CD14-positive monocyte (primary cell): ENCODE measurements at regions not wholly inside any gene's neighbourhood (a gene's known extent, or its start where the extent isn't known, plus 50 kb on each side); places are given as distances from the start of the nearest gene placed in this dataset.

Experiments used
- DNase-seq, 3 donors: peaks; one replicate each; pipeline ENCODE4 v3.0.0-alpha.2; 2011 to 2022
- H2AFZ ChIP-seq: 2 replicates; pipeline ENCODE4 v1.6.0; 2012; ENCODE audit warnings: mild to moderate bottlenecking, low read depth, low read length, inconsistent platforms; ENCODE audit not compliant: insufficient read depth, poor library complexity, severe bottlenecking
- H3K27ac ChIP-seq, 2 donors: 1 replicate in 1 of 2; 2 replicates in 1 of 2; pipeline ENCODE4 v1.5.1; 2012 to 2013; ENCODE audit warnings: low read length in 2 of 2, control low read depth in 1 of 2, inconsistent platforms in 1 of 2, low read depth in 1 of 2, mild to moderate bottlenecking in 1 of 2
- H3K27me3 ChIP-seq, 2 donors: one replicate each; pipeline versions ENCODE4 v1.6.0 to v1.6.1; 2011 to 2013; ENCODE audit warnings: low read length in 2 of 2; ENCODE audit not compliant: control insufficient read depth in 2 of 2, insufficient read depth in 2 of 2
- H3K36me3 ChIP-seq, 2 donors: replicated peaks in 1 of 2; 1 replicate in 1 of 2; 2 replicates in 1 of 2; pipeline versions ENCODE4 v1.5.1 to v1.6.1; 2012 to 2013; ENCODE audit warnings: low read length in 2 of 2, control low read depth in 1 of 2, inconsistent platforms in 1 of 2, mild to moderate bottlenecking in 1 of 2; ENCODE audit not compliant: insufficient read depth in 2 of 2, control insufficient read depth in 1 of 2
- H3K4me1 ChIP-seq, 2 donors: 1 replicate in 1 of 2; 2 replicates in 1 of 2; pipeline versions ENCODE4 v1.5.1 to v1.6.1; 2012 to 2013; ENCODE audit warnings: low read length in 2 of 2, control low read depth in 1 of 2, inconsistent platforms in 1 of 2, mild to moderate bottlenecking in 1 of 2, moderate library complexity in 1 of 2; ENCODE audit not compliant: insufficient read depth in 2 of 2, control insufficient read depth in 1 of 2
- H3K4me2 ChIP-seq: replicated peaks from 2 replicates; pipeline ENCODE3; 2012; ENCODE audit warnings: low read length, moderate library complexity, mild to moderate bottlenecking; ENCODE audit not compliant: poor library complexity, severe bottlenecking; ENCODE audit errors: extremely low read depth
- H3K4me3 ChIP-seq, 3 experiments: fragments of 200-600 bp in 1 of 3; sonication (generic) in 1 of 3; replicated peaks in 1 of 3; 1 replicate in 2 of 3; 2 replicates in 1 of 3; pipeline ENCODE4 v1.5.1; 2011 to 2013; ENCODE audit warnings: low read length in 3 of 3, mild to moderate bottlenecking in 3 of 3, control low read depth in 2 of 3, low read depth in 2 of 3, inconsistent platforms in 1 of 3, moderate library complexity in 1 of 3
- H3K79me2 ChIP-seq: 2 replicates; pipeline ENCODE4 v1.6.0; 2012; ENCODE audit warnings: mild to moderate bottlenecking, control low read depth, inconsistent platforms, low read length, moderate library complexity; ENCODE audit not compliant: insufficient read depth
- H3K9ac ChIP-seq: 2 replicates; pipeline ENCODE4 v1.6.0; 2017; ENCODE audit warnings: low read length, mild to moderate bottlenecking; ENCODE audit not compliant: insufficient read depth, poor library complexity, severe bottlenecking
- H3K9me3 ChIP-seq, 2 donors: replicated peaks in 1 of 2; 1 replicate in 1 of 2; 2 replicates in 1 of 2; pipeline versions ENCODE4 v1.5.1 to v1.6.1; 2012 to 2013; ENCODE audit warnings: low read length in 2 of 2, control low read depth in 1 of 2; ENCODE audit not compliant: control insufficient read depth in 1 of 2, insufficient read depth in 1 of 2
- H4K20me1 ChIP-seq: 2 replicates; pipeline ENCODE4 v1.6.0; 2012; ENCODE audit warnings: mild to moderate bottlenecking, low read length, control low read depth, moderate library complexity; ENCODE audit not compliant: insufficient read depth
- H3K27ac Mint-ChIP-seq, 7 donors: one replicate each; pipeline ENCODE4 v1.8.0; 2020; ENCODE audit warnings: mild to moderate bottlenecking in 7 of 7, mixed read lengths in 7 of 7, moderate library complexity in 6 of 7, inconsistent platforms in 2 of 7
- H3K27me3 Mint-ChIP-seq, 3 donors: one replicate each; pipeline ENCODE4 v1.8.0; 2021 to 2022; ENCODE audit warnings: low read depth in 3 of 3, mild to moderate bottlenecking in 3 of 3, mixed read lengths in 3 of 3, moderate library complexity in 3 of 3, inconsistent platforms in 1 of 3
- H3K36me3 Mint-ChIP-seq, 2 donors: one replicate each; pipeline ENCODE4 v1.8.0; 2020; ENCODE audit warnings: mixed read lengths in 2 of 2, inconsistent platforms in 1 of 2, mild to moderate bottlenecking in 1 of 2
- H3K4me1 Mint-ChIP-seq: one replicate; pipeline ENCODE4 v1.8.0; 2020; ENCODE audit warnings: mild to moderate bottlenecking, mixed read lengths
- H3K4me3 Mint-ChIP-seq, 2 donors: one replicate each; pipeline ENCODE4 v1.8.0; 2020; ENCODE audit warnings: mild to moderate bottlenecking in 2 of 2, mixed read lengths in 2 of 2, moderate library complexity in 1 of 2
- H3K9me3 Mint-ChIP-seq, 7 donors: one replicate each; pipeline ENCODE4 v1.8.0; 2020 to 2022; ENCODE audit warnings: mixed read lengths in 7 of 7, mild to moderate bottlenecking in 6 of 7, moderate library complexity in 6 of 7, inconsistent platforms in 2 of 7
- CTCF ChIP-seq: fragments of 200-600 bp; IDR thresholded peaks from one replicate; pipeline ENCODE4 v1.8.0; 2022; ENCODE audit warnings: antibody characterized with exemption, mild to moderate bottlenecking
- WGBS: methylation state at CpG from one replicate; pipeline ENCODE4 v1.1.5; 2013; ENCODE audit warnings: missing lambda C conversion rate; ENCODE audit not compliant: insufficient coverage; 5-methylcytosine and 5-hydroxymethylcytosine counted together
- intact Hi-C, 2 donors: fragments of 100-400 bp; cut with micrococcal nuclease; formaldehyde crosslinking; loops; one replicate each; pipeline versions ENCODE4 v1.15.0 to v1.15.1; 2023

DNA sequence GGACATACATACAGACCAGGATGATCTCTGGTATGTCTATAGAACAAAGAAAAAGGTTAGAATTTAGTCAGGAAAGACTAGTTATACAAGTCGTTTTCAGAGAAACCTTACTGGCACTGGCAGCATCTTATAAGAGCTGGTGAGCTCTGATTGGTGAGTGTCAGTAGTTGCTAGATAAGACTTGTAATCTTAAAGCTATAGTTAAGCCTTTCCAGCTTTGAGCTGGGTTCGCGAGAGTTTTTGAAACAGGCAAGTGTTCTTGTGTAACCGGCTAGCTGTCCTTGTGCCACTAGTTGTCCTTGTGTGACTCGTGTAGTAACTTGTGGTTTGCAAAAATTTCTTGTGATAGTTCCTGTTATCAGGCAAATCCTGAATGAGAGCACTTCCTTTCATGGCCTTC, 740.9 kb downstream of the GALC start:
- H3K79me2 ChIP-seq: no peaks in the 10 kb centered on the region
- no peak overlapping the region for H3K9ac ChIP-seq
- intact Hi-C loops: no loop called here
- no peaks in the 10 kb centered on the region for H4K20me1 ChIP-seq
- no peaks in the 10 kb centered on the region for H3K36me3 ChIP-seq
- H3K4me3 ChIP-seq: no peak overlapping the region
- no peaks in the 10 kb centered on the region for H3K36me3 Mint-ChIP-seq
- no peaks in the 10 kb centered on the region for H3K27me3 Mint-ChIP-seq
- peaks cover 0 to 3% of the 10 kb centered on the region in 2 donors for H3K9me3 ChIP-seq
- H3K27ac Mint-ChIP-seq: no peak overlapping the region
- H3K27ac ChIP-seq: no peak overlapping the region
- peaks cover 0 to 10% (median 1%) of the 10 kb centered on the region in 7 donors for H3K9me3 Mint-ChIP-seq
- DNase-seq: no peak
- H3K4me1 Mint-ChIP-seq: no peaks in the 10 kb centered on the region
- WGBS: 93% methylated on average over 4 of the region's 5 CpGs
- H3K27me3 ChIP-seq: no peaks in the 10 kb centered on the region
- H2AFZ ChIP-seq: no peak overlapping the region
- no peak for TF ChIP-seq CTCF
- H3K4me1 ChIP-seq: no peaks in the 10 kb centered on the region
- no peak overlapping the region for H3K4me3 Mint-ChIP-seq
- H3K4me2 ChIP-seq: no peak overlapping the region

- no peak overlapping the region for H3K27ac ChIP-seq
- H3K4me2 ChIP-seq: no peak overlapping the region
- no peaks in the 10 kb centered on the region for H3K79me2 ChIP-seq
- H3K36me3 ChIP-seq: no peaks in the 10 kb centered on the region
- intact Hi-C loops: no loop called here
- peaks cover 0 to 3% of the 10 kb centered on the region in 2 donors for H3K9me3 ChIP-seq
- no peaks in the 10 kb centered on the region for H3K27me3 ChIP-seq
- no peak for TF ChIP-seq CTCF
- H3K4me3 ChIP-seq: no peak overlapping the region
- H3K9ac ChIP-seq: no peak overlapping the region
- H3K9me3 Mint-ChIP-seq: peaks cover 0 to 10% (median 1%) of the 10 kb centered on the region in 7 donors
- DNase-seq: no peak
- no peak overlapping the region for H2AFZ ChIP-seq
- no peaks in the 10 kb centered on the region for H3K4me1 Mint-ChIP-seq
- no peak overlapping the region for H3K27ac Mint-ChIP-seq
- H3K27me3 Mint-ChIP-seq: no peaks in the 10 kb centered on the region
- H3K36me3 Mint-ChIP-seq: no peaks in the 10 kb centered on the region
- H3K4me1 ChIP-seq: no peaks in the 10 kb centered on the region
- H3K4me3 Mint-ChIP-seq: no peak overlapping the region
- no peaks in the 10 kb centered on the region for H4K20me1 ChIP-seq
Observed at GRCh38 chr14:87251011-87251410, 742.0 kb downstream of the GALC start.
